22Rv1 (cell line): ENCODE measurements at regions not wholly inside any gene's neighbourhood (a gene's known extent, or its start where the extent isn't known, plus 50 kb on each side); places are given as distances from the start of the nearest gene placed in this dataset.
"Not testable (repeated sequence)": the region's sequence is repeated elsewhere in the genome, so short reads cannot be mapped to it uniquely, and the experiment has no call there.

Experiments used
- H3K27ac ChIP-seq: fragments of 450-650 bp; 2 replicates; pipeline ENCODE4 v1.5.1; 2017
- CTCF ChIP-seq: fragments of 450-650 bp; IDR thresholded peaks from 2 replicates; pipeline ENCODE4 v1.5.1; 2017; ENCODE audit warnings: mild to moderate bottlenecking
- ZFX ChIP-seq: fragments of 450-650 bp; IDR thresholded peaks from 2 replicates; pipeline ENCODE4 v1.6.1; 2017; ENCODE audit warnings: antibody characterized with exemption, borderline replicate concordance

- H3K27ac ChIP-seq: no peak overlapping the region
Observed at GRCh38 chr3:5348229-5348902, 160.9 kb downstream of the EDEM1 start.

GRCh38 chr3:5349343-5349742 is 161.8 kb downstream of the EDEM1 start:
- TF ChIP-seq CTCF (no peak), ZFX (no peak)
- no peak overlapping the region for H3K27ac ChIP-seq

More at GRCh38 chr3:5348229-5348902, 160.9 kb downstream of the EDEM1 start:
- TF ChIP-seq CTCF: no peak
- TF ChIP-seq ZFX: no peak

- TF ChIP-seq CTCF (no peak), ZFX (no peak)
- no peak overlapping the region for H3K27ac ChIP-seq
Observed at GRCh38 chr3:5357089-5357488, 169.6 kb downstream of the EDEM1 start.

GRCh38 chr3:5358911-5359310 is 171.4 kb downstream of the EDEM1 start:
- no peak overlapping the region for H3K27ac ChIP-seq
- TF ChIP-seq CTCF: no peak
- no peak for TF ChIP-seq ZFX

GRCh38 chr3:5360453-5360852 is 172.9 kb downstream of the EDEM1 start:
- TF ChIP-seq CTCF (no peak), ZFX (no peak)
- H3K27ac ChIP-seq: no peak overlapping the region

- H3K27ac ChIP-seq: no peak overlapping the region
- TF ChIP-seq ZFX (no peak), CTCF (no peak)
Observed at GRCh38 chr3:5366746-5367145, 179.2 kb downstream of the EDEM1 start.

GRCh38 chr3:5371555-5371954 is 184.0 kb downstream of the EDEM1 start:
- not testable (repeated sequence) for H3K27ac ChIP-seq

GRCh38 chr3:5376761-5377160 is 189.3 kb downstream of the EDEM1 start:
- H3K27ac ChIP-seq: no peak overlapping the region
- TF ChIP-seq ZFX (no peak), CTCF (no peak)

GRCh38 chr3:5379266-5379665 is 191.8 kb downstream of the EDEM1 start:
- not testable (repeated sequence) for H3K27ac ChIP-seq

- not testable (repeated sequence) for H3K27ac ChIP-seq
Observed at GRCh38 chr3:5383486-5384263, 196.2 kb downstream of the EDEM1 start.
